Osteoblast (primary cell): ENCODE measurements at regions not wholly inside any gene's neighbourhood (a gene's known extent, or its start where the extent isn't known, plus 50 kb on each side); places are given as distances from the start of the nearest gene placed in this dataset.
A peak's percentile ranks its signal among the peaks of the same experiment; 100 is the strongest.

Experiments used
- DNase-seq: peaks from one replicate; pipeline ENCODE4 v3.0.0; 2011; ENCODE audit warnings: low spot score, mixed read lengths; ENCODE audit not compliant: insufficient read length; ENCODE audit errors: missing footprints
- H2AFZ ChIP-seq: 2 replicates; pipeline ENCODE4 v1.6.0; 2011; ENCODE audit warnings: mild to moderate bottlenecking, low read length
- H3K27ac ChIP-seq: 2 replicates; pipeline ENCODE4 v1.5.1; 2011; ENCODE audit warnings: mild to moderate bottlenecking, low read depth, low read length, moderate library complexity
- H3K27me3 ChIP-seq: 2 replicates; pipeline ENCODE4 v1.6.0; 2012; ENCODE audit warnings: mild to moderate bottlenecking, control low read depth, inconsistent platforms, low read length, moderate library complexity; ENCODE audit not compliant: insufficient read depth
- H3K36me3 ChIP-seq: 2 replicates; pipeline ENCODE4 v1.5.1; 2011; ENCODE audit warnings: mild to moderate bottlenecking, low read length, control low read depth, moderate library complexity; ENCODE audit not compliant: insufficient read depth
- H3K4me1 ChIP-seq: 2 replicates; pipeline ENCODE4 v1.5.1; 2011; ENCODE audit warnings: mild to moderate bottlenecking, low read length, control low read depth, moderate library complexity; ENCODE audit not compliant: insufficient read depth
- H3K4me2 ChIP-seq: 2 replicates; pipeline ENCODE4 v1.6.0; 2011; ENCODE audit warnings: mild to moderate bottlenecking, low read length; ENCODE audit not compliant: insufficient read depth
- H3K4me3 ChIP-seq: fragments of 200-600 bp; sonication (generic); 3 replicates; pipeline ENCODE4 v1.5.1; 2012; ENCODE audit warnings: mild to moderate bottlenecking, low read length, inconsistent platforms; ENCODE audit not compliant: insufficient read depth
- H3K79me2 ChIP-seq: 2 replicates; pipeline ENCODE4 v1.6.0; 2012; ENCODE audit warnings: mild to moderate bottlenecking, low read length, control low read depth, inconsistent platforms; ENCODE audit not compliant: insufficient read depth
- H3K9me3 ChIP-seq: 2 replicates; pipeline ENCODE4 v1.5.1; 2011; ENCODE audit warnings: low read depth, low read length, control low read depth
- H4K20me1 ChIP-seq: 2 replicates; pipeline ENCODE4 v1.6.0; 2012; ENCODE audit warnings: mild to moderate bottlenecking, low read length, control low read depth; ENCODE audit not compliant: insufficient read depth
- TF ChIP-seq, protein P1 (sequence below): IDR thresholded peaks from 2 replicates; pipeline ENCODE4 v1.5.1; 2011; ENCODE audit warnings: mild to moderate bottlenecking, low read depth, low read length, moderate library complexity; ENCODE audit errors: extremely low read depth

DNA sequence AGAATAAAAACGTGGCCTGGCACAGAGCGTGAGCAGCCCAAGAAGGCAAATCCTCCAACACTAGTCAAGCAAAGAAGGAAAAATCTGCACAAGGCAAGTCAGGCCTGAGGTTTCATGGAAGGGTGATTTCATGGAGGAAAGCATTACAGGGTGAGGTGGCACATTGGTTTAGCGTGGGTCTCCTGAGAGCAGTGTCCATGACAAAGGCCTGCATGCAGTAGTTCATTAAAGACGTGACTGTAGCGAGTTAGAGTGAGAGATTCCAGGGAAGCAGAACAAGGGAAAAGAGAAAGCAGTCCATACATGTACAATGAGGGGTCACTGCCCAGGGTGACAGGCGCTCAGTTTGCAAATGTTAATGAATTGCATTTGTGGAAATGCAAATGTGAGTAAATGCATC, 285.0 kb upstream of the ERCC4 start:
- H3K36me3 ChIP-seq, result no peaks in the 10 kb centered on the region
- H3K79me2 ChIP-seq, result no peaks in the 10 kb centered on the region
- DNase-seq, result no peak
- H3K4me3 ChIP-seq, result no peak overlapping the region
- H2AFZ ChIP-seq, result no peak overlapping the region
- H4K20me1 ChIP-seq, result no peaks in the 10 kb centered on the region
- H3K9me3 ChIP-seq, result no peaks in the 10 kb centered on the region
- TF ChIP-seq, protein P1, sequence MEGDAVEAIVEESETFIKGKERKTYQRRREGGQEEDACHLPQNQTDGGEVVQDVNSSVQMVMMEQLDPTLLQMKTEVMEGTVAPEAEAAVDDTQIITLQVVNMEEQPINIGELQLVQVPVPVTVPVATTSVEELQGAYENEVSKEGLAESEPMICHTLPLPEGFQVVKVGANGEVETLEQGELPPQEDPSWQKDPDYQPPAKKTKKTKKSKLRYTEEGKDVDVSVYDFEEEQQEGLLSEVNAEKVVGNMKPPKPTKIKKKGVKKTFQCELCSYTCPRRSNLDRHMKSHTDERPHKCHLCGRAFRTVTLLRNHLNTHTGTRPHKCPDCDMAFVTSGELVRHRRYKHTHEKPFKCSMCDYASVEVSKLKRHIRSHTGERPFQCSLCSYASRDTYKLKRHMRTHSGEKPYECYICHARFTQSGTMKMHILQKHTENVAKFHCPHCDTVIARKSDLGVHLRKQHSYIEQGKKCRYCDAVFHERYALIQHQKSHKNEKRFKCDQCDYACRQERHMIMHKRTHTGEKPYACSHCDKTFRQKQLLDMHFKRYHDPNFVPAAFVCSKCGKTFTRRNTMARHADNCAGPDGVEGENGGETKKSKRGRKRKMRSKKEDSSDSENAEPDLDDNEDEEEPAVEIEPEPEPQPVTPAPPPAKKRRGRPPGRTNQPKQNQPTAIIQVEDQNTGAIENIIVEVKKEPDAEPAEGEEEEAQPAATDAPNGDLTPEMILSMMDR, result no peak
- no peaks in the 10 kb centered on the region for H3K27me3 ChIP-seq
- H3K4me1 ChIP-seq, result no peaks in the 10 kb centered on the region
- no peak overlapping the region for H3K4me2 ChIP-seq
- H3K27ac ChIP-seq, result no peak overlapping the region

DNA sequence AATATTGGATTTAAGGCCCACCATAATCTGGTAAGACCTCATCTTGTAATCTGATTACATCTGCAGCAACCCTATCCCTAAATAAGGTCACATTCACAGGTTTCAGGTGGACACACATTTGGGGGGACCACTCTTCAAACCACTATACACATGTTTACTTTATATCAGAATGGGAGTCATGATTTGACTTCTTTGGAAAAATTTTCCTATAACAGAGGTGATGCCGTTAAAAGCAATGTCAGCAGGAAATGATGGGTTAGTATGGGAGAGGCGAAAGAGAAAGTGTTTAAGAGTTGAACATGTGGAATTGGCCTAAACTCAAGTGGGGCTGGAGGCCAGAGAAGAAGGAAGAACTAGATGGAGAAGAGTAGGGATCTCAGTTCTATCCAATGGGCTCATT, 281.7 kb upstream of the ERCC4 start:
- DNase-seq, result peak; percentile 70
- TF ChIP-seq, protein P1, result no peak
- Histone ChIP-seq H3K4me3 (no peak overlapping the region), H3K9me3 (no peaks in the 10 kb centered on the region), H2AFZ (no peak overlapping the region), H3K4me1 (no peaks in the 10 kb centered on the region), H3K27ac (no peak overlapping the region), H3K27me3 (no peaks in the 10 kb centered on the region), H3K4me2 (no peak overlapping the region), H3K36me3 (no peaks in the 10 kb centered on the region), H3K79me2 (no peaks in the 10 kb centered on the region), H4K20me1 (no peaks in the 10 kb centered on the region)

DNA sequence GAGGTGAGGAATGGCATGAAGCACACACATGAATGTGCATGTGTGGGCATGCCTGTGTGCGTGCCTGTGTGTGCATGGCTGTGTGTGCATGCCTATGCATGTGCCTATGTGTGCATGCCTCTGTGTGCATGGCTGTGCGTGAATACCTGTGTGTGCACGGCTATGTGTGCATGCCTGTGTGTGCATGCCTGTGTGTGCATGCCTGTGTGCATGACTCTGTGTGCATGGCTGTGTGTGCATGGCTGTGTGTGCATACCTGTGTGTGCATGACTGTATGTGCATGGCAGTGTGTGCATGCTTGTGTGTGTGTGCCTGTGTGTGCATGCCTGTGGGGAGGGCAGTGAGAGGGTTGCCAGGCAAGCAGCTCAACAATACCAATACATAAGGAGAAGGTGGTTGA, 276.5 kb upstream of the ERCC4 start:
- Histone ChIP-seq H4K20me1 (no peaks in the 10 kb centered on the region), H3K4me1 (no peaks in the 10 kb centered on the region), H3K4me3 (no peak overlapping the region), H3K4me2 (no peak overlapping the region), H3K36me3 (no peaks in the 10 kb centered on the region), H3K9me3 (no peaks in the 10 kb centered on the region), H3K27ac (no peak overlapping the region), H2AFZ (no peak overlapping the region), H3K79me2 (no peaks in the 10 kb centered on the region), H3K27me3 (no peaks in the 10 kb centered on the region)
- TF ChIP-seq, protein P1, result no peak
- DNase-seq, result no peak

DNA sequence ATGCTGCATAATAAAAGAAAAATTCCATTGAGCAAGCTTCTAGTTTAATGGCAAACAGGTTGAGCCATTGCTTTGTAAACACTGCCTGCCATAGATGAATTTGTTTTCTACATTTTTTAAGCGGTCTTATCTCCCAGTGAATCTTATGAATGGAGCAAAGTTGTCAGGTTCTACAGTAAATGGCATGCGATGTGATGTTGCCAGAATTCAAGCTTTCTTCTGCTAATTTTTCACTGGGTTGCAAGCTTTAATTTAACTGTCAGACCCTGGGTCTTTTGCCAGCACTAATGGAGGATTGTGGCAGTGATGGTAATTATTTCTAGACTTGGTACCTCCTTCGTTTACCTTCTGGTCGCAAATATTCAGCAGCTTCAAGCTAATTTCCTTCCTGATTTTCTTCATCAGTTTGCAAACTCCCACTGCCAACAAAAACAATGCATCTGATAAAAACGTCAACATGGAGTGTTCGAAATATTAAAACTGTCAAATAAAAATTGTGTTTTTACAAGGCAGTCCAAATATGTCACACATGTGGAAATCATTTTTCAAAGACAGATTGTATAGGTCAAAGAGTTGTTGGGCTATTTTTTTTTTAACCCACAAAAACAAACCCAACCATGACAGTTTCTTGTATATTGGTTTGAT, 274.2 kb upstream of the ERCC4 start:
- TF ChIP-seq, protein P1, result no peak
- H3K4me2 ChIP-seq, result no peak overlapping the region

More for the DNA sequence above, 274.2 kb upstream of the ERCC4 start:
- Histone ChIP-seq H3K9me3 (no peaks in the 10 kb centered on the region), H3K4me1 (no peaks in the 10 kb centered on the region), H4K20me1 (no peaks in the 10 kb centered on the region), H3K79me2 (no peaks in the 10 kb centered on the region), H3K36me3 (no peaks in the 10 kb centered on the region), H3K27ac (no peak overlapping the region), H3K27me3 (no peaks in the 10 kb centered on the region), H3K4me3 (no peak overlapping the region), H2AFZ (no peak overlapping the region)
- DNase-seq, result no peak
